ENCODE measurements at regions not wholly inside any gene's neighbourhood (a gene's known extent, or its start where the extent isn't known, plus 50 kb on each side); places are given as distances from the start of the nearest gene placed in this dataset.

DNA sequence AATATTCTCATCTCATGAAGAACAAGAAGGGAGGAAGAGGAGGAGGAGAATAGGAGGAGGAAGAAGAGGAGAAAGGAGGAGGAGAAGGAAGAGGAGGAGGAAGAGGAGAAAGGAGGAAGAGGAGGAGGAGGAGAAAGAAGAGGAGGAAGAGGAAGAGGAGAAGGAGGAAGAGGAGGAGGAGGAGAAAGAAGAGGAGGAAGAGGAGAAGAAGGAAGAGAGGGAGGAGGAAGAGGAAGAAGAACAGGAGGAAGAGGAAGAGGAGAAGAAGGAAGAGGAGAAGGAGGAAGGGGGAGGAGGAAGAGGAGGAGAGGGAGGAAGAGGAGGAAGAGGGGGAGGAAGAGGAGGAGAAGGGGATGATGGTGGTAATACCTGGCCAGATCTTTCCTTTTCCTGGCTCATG is 70.0 kb upstream of the PTPRM start:
- Histone ChIP-seq H3K4me3 (IDR thresholded peaks at IDR 0.05; ENCODE audit: insufficient read depth, low read depth, low read length) (no peak overlapping the region), H2AFZ (ENCODE audit: low read depth) (no peak overlapping the region), H3K9ac (no peak overlapping the region), H3K27ac (no peak overlapping the region), H4K20me1 (ENCODE audit: insufficient read depth) (no peaks in the 10 kb centered on the region), H3K27me3 (ENCODE audit: insufficient read depth, low read depth) (no peaks in the 10 kb centered on the region), H3K79me2 (ENCODE audit: insufficient read depth, low read depth) (no peaks in the 10 kb centered on the region), H3K4me2 (no peak overlapping the region), H3K4me1 (ENCODE audit: low read depth, poor library complexity, severe bottlenecking) (no peaks in the 10 kb centered on the region), H3K36me3 (ENCODE audit: insufficient read depth) (no peaks in the 10 kb centered on the region)
- TF ChIP-seq, protein P1, sequence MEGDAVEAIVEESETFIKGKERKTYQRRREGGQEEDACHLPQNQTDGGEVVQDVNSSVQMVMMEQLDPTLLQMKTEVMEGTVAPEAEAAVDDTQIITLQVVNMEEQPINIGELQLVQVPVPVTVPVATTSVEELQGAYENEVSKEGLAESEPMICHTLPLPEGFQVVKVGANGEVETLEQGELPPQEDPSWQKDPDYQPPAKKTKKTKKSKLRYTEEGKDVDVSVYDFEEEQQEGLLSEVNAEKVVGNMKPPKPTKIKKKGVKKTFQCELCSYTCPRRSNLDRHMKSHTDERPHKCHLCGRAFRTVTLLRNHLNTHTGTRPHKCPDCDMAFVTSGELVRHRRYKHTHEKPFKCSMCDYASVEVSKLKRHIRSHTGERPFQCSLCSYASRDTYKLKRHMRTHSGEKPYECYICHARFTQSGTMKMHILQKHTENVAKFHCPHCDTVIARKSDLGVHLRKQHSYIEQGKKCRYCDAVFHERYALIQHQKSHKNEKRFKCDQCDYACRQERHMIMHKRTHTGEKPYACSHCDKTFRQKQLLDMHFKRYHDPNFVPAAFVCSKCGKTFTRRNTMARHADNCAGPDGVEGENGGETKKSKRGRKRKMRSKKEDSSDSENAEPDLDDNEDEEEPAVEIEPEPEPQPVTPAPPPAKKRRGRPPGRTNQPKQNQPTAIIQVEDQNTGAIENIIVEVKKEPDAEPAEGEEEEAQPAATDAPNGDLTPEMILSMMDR (conservative IDR thresholded peaks at IDR 0.05; ENCODE audit: low read depth, low read length): no peak

DNA sequence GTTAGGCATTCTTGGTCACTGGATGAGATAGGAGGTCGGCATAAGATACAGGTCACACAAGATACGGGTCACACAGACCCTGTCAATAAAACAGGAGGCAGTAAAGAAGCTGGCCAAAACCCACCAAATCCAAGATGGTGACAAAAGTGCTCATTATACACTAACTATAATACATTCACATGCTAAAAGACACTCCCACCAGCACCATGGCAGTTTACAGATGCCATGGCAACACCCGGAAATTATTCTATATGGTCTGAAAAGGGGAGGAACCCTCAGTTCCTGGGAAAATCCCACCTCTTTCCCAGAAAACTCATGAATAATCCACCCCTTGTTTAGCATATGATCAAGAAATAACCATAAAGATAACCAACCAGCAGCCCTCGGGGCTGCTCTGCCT is 56.0 kb upstream of the PTPRM start:
- no peak overlapping the region for H3K27ac ChIP-seq
- H3K4me1 ChIP-seq (ENCODE audit: low read depth, poor library complexity, severe bottlenecking): no peaks in the 10 kb centered on the region
- no peaks in the 10 kb centered on the region for H4K20me1 ChIP-seq (ENCODE audit: insufficient read depth)
- no peak overlapping the region for H3K4me3 ChIP-seq (IDR thresholded peaks at IDR 0.05; ENCODE audit: insufficient read depth, low read depth, low read length)
- TF ChIP-seq, protein P1 (conservative IDR thresholded peaks at IDR 0.05; ENCODE audit: low read depth, low read length): no peak
- no peak overlapping the region for H3K4me2 ChIP-seq
- no peaks in the 10 kb centered on the region for H3K36me3 ChIP-seq (ENCODE audit: insufficient read depth)
- no peak overlapping the region for H3K9ac ChIP-seq
- no peak overlapping the region for H2AFZ ChIP-seq (ENCODE audit: low read depth)
- H3K27me3 ChIP-seq (ENCODE audit: insufficient read depth, low read depth): no peaks in the 10 kb centered on the region
- no peaks in the 10 kb centered on the region for H3K79me2 ChIP-seq (ENCODE audit: insufficient read depth, low read depth)

DNA sequence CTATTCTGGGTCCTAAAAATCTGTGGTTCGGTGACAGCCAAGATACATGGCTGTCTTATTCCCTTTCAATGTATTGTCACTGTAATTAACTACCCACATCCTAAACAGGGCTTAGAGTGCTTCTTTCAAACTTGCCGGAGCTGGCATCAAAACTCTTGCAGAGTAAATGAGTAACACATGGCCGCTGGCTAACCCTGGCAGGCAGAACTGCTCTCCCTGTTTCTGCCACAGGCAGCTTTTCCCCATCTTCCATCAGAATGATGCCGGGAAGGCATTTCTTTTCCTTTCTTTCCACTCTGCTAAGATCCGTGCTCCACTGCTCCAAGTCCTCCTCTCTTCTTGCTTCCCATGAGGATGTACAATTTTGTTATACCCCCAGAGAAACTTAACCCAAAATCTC is 54.8 kb upstream of the PTPRM start:
- TF ChIP-seq, protein P1 (conservative IDR thresholded peaks at IDR 0.05; ENCODE audit: low read depth, low read length): no peak
- H3K4me3 ChIP-seq (IDR thresholded peaks at IDR 0.05; ENCODE audit: insufficient read depth, low read depth, low read length): no peak overlapping the region
- no peaks in the 10 kb centered on the region for H4K20me1 ChIP-seq (ENCODE audit: insufficient read depth)
- H3K79me2 ChIP-seq (ENCODE audit: insufficient read depth, low read depth): no peaks in the 10 kb centered on the region
- H3K9ac ChIP-seq: no peak overlapping the region
- no peaks in the 10 kb centered on the region for H3K36me3 ChIP-seq (ENCODE audit: insufficient read depth)
- H3K27me3 ChIP-seq (ENCODE audit: insufficient read depth, low read depth): no peaks in the 10 kb centered on the region
- H3K4me2 ChIP-seq: no peak overlapping the region
- H3K4me1 ChIP-seq (ENCODE audit: low read depth, poor library complexity, severe bottlenecking): no peaks in the 10 kb centered on the region
- H2AFZ ChIP-seq (ENCODE audit: low read depth): no peak overlapping the region
- H3K27ac ChIP-seq: no peak overlapping the region

DNA sequence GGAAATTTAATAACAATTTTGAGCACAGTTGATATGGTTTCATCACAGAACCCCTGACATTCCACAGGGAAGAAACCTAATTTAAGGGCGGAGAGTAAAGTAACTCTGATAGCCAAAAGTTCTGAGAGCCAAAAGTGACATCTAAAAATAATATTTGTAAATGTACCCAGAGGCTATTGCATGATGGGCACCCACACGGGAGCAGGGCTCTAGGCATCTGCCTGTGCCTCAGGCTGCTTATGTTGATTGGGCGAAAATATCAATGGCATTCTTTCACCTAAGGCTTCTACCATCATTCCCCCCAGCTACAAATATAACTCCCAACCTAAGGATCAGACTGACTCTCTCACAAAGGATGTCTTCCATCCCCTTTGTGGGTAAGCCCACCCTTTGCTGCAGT is 54.1 kb upstream of the PTPRM start:
- Histone ChIP-seq H3K4me3 (IDR thresholded peaks at IDR 0.05; ENCODE audit: insufficient read depth, low read depth, low read length) (no peak overlapping the region), H3K79me2 (ENCODE audit: insufficient read depth, low read depth) (no peaks in the 10 kb centered on the region), H2AFZ (ENCODE audit: low read depth) (no peak overlapping the region), H3K4me2 (no peak overlapping the region), H3K27ac (no peak overlapping the region), H3K27me3 (ENCODE audit: insufficient read depth, low read depth) (no peaks in the 10 kb centered on the region), H3K4me1 (ENCODE audit: low read depth, poor library complexity, severe bottlenecking) (no peaks in the 10 kb centered on the region), H3K9ac (no peak overlapping the region), H3K36me3 (ENCODE audit: insufficient read depth) (no peaks in the 10 kb centered on the region), H4K20me1 (ENCODE audit: insufficient read depth) (no peaks in the 10 kb centered on the region)
- TF ChIP-seq, protein P1 (conservative IDR thresholded peaks at IDR 0.05; ENCODE audit: low read depth, low read length): no peak

Data from KMS-11 (cell line).